K562 (cell line): ENCODE measurements at regions not wholly inside any gene's neighbourhood (a gene's known extent, or its start where the extent isn't known, plus 50 kb on each side); places are given as distances from the start of the nearest gene placed in this dataset.

Experiments used
- ATAC-seq: fragments of 200-7000 bp; cut with Tn5 transposase; 3 replicates; pipeline ENCODE4 v1.9.1; 2020; ENCODE audit warnings: moderate library complexity
- BruUV-seq: library from RNA; stranded (reverse); fragments of 400-500 nt; replicated peaks from 2 replicates; lab custom pipeline; 2021; lab: Mats Ljungman, UMichigan
- CTCF ChIA-PET: fragments of 300-600 bp; formaldehyde crosslinking; extraction: SDS; loops from one replicate; lab custom pipeline; 2021; ENCODE audit warnings: low intra/inter-chr PET ratio; lab: Yijun Ruan, JAX
- POLR2A ChIA-PET: fragments of 300-600, 350-650 bp; sonication (Branson Sonifier 250); formaldehyde crosslinking; extraction: SDS; loops from one replicate; lab custom pipeline; 2021; ENCODE audit warnings: antibody characterized with exemption, inconsistent platforms; lab: Yijun Ruan, JAX
- DNase-seq, 4 experiments: peaks; one replicate each; pipeline versions ENCODE4 v3.0.0 to v3.0.0-alpha.2; 2011 to 2018; ENCODE audit warnings: low spot score in 3 of 4, mixed read lengths in 3 of 4; ENCODE audit errors: extremely low read depth in 1 of 4
- FAIRE-seq: peaks from 2 replicates; lab custom pipeline; 2011; peaks lifted over from hg19 to GRCh38; lab: Jason Lieb, UNC
- H2AFZ ChIP-seq: 2 replicates; pipeline ENCODE4 v1.6.0; 2011; ENCODE audit warnings: low read depth, low read length, control low read depth, inconsistent platforms
- H3K27ac ChIP-seq: fragments of 200-600 bp; 3 replicates; pipeline ENCODE4 v1.8.0; 2011; ENCODE audit warnings: low read depth, mild to moderate bottlenecking, control low read depth, inconsistent platforms, low read length, moderate library complexity, mixed read lengths; ENCODE audit errors: extremely low read depth
- H3K27me3 ChIP-seq, 2 experiments: fragments of 300-600 bp in 1 of 2; 2 replicates in 1 of 2; 3 replicates in 1 of 2; pipeline versions ENCODE4 v1.6.0 to v1.8.0; 2011; ENCODE audit warnings: inconsistent platforms in 2 of 2, low read length in 2 of 2, mild to moderate bottlenecking in 1 of 2, mixed read lengths in 1 of 2, moderate library complexity in 1 of 2; ENCODE audit not compliant: control insufficient read depth in 2 of 2, insufficient read depth in 2 of 2
- H3K36me3 ChIP-seq: fragments of 300-600 bp; 3 replicates; pipeline ENCODE4 v1.8.0; 2011; ENCODE audit warnings: mild to moderate bottlenecking, low read length, inconsistent platforms; ENCODE audit not compliant: control insufficient read depth, insufficient read depth
- H3K4me1 ChIP-seq, 2 experiments: fragments of 200-600 bp in 1 of 2; replicated peaks in 1 of 2; 2 replicates in 1 of 2; 3 replicates in 1 of 2; pipeline versions ENCODE4 v1.5.1 to v1.8.0; 2011; ENCODE audit warnings: inconsistent platforms in 2 of 2, low read length in 2 of 2, mild to moderate bottlenecking in 1 of 2, mixed read lengths in 1 of 2, moderate library complexity in 1 of 2; ENCODE audit not compliant: control insufficient read depth in 2 of 2, insufficient read depth in 2 of 2
- H3K4me2 ChIP-seq: 2 replicates; pipeline ENCODE4 v1.6.1; 2011; ENCODE audit warnings: low read length, control low read depth, inconsistent platforms, mixed read lengths; ENCODE audit not compliant: insufficient read depth
- H3K4me3 ChIP-seq: fragments of 200-600 bp; sonication (generic), shearing (Covaris generic); 2 replicates; pipeline ENCODE4 v1.5.1; 2016; ENCODE audit warnings: control low read depth, inconsistent platforms
- H3K79me2 ChIP-seq: fragments of 200-600 bp; 3 replicates; pipeline ENCODE4 v1.8.0; 2011; ENCODE audit warnings: low read length, inconsistent platforms; ENCODE audit not compliant: control insufficient read depth, insufficient read depth
- H3K9ac ChIP-seq, 2 experiments: 2 replicates each; pipeline versions ENCODE4 v1.6.0 to v1.6.1; 2011; ENCODE audit warnings: low read depth in 2 of 2, low read length in 2 of 2, control low read depth in 1 of 2, inconsistent platforms in 1 of 2, mild to moderate bottlenecking in 1 of 2, mixed read lengths in 1 of 2; ENCODE audit not compliant: insufficient read depth in 1 of 2
- H3K9me1 ChIP-seq: one replicate; pipeline ENCODE4 v1.6.0; 2011; ENCODE audit warnings: inconsistent platforms, mild to moderate bottlenecking, low read length, moderate library complexity; ENCODE audit not compliant: control insufficient read depth, insufficient read depth
- H3K9me3 ChIP-seq: replicated peaks from 2 replicates; pipeline ENCODE4 v1.5.1; 2011; ENCODE audit warnings: low read depth, low read length, inconsistent platforms; ENCODE audit not compliant: control insufficient read depth, insufficient read depth
- H4K20me1 ChIP-seq: replicated peaks from 2 replicates; pipeline ENCODE4 v1.6.1; 2011; ENCODE audit warnings: low read length, inconsistent platforms, mixed read lengths; ENCODE audit not compliant: control insufficient read depth, insufficient read depth
- ARNT ChIP-seq, 2 experiments: fragments of 450-650 bp; IDR thresholded peaks; 2 replicates each; pipeline ENCODE4 v1.6.1; 2016; ENCODE audit warnings: mild to moderate bottlenecking in 1 of 2
- ETV6 ChIP-seq, 3 experiments: fragments of 150-350 bp in 1 of 3; sonication (generic) in 1 of 3; formaldehyde crosslinking in 1 of 3; IDR thresholded peaks; 2 replicates each; pipeline versions ENCODE4 v1.6.1 to v1.8.0; 2014 to 2022; ENCODE audit warnings: borderline replicate concordance in 2 of 3, low read depth in 2 of 3, antibody characterized with exemption in 1 of 3, low read length in 1 of 3, mild to moderate bottlenecking in 1 of 3, missing genetic modification reagents in 1 of 3
- GATAD2B ChIP-seq: fragments of 450-650 bp; IDR thresholded peaks from 2 replicates; pipeline ENCODE4 v1.6.1; 2017; ENCODE audit warnings: mild to moderate bottlenecking, borderline replicate concordance
- NFATC3 ChIP-seq: fragments of 450-650 bp; IDR thresholded peaks from 2 replicates; pipeline ENCODE4 v1.6.1; 2017; ENCODE audit warnings: mild to moderate bottlenecking
- PHB ChIP-seq: fragments of 250-450 bp; sonication (Bioruptor Pico); IDR thresholded peaks from 2 replicates; pipeline ENCODE4 v1.5.0; 2021
- PHB2 ChIP-seq: fragments of 450-650 bp; IDR thresholded peaks from 2 replicates; pipeline ENCODE4 v1.6.1; 2017; ENCODE audit warnings: low read depth
- POLR3A ChIP-seq: IDR thresholded peaks from 2 replicates; pipeline ENCODE4 v1.6.1; 2011; ENCODE audit warnings: borderline replicate concordance, mild to moderate bottlenecking, moderate library complexity; ENCODE audit not compliant: insufficient read length, insufficient read depth; ENCODE audit errors: extremely low read depth
- XRCC3 ChIP-seq: fragments of 450-650 bp; IDR thresholded peaks from 2 replicates; pipeline ENCODE4 v1.6.1; 2017; ENCODE audit warnings: mild to moderate bottlenecking, moderate library complexity
- ZC3H11A ChIP-seq: IDR thresholded peaks from 2 replicates; pipeline ENCODE4 v1.6.1; 2012; ENCODE audit warnings: low read depth, low read length, improper control_type of control experiment
- WGBS: fragments of 100-300 bp; shearing (Covaris generic); methylation state at CpG from one replicate; pipeline ENCODE4 v1.1.6; 2016; ENCODE audit warnings: low coverage, mixed read lengths; ENCODE audit not compliant: insufficient coverage; ENCODE audit errors: missing lambda C conversion rate; 5-methylcytosine and 5-hydroxymethylcytosine counted together
- in situ Hi-C: fragments of 300-500 bp; cut with MboI; formaldehyde crosslinking; loops from 4 replicates; pipeline ENCODE4 v1.15.0; 2018; ENCODE audit warnings: inconsistent platforms, mixed read lengths
- intact Hi-C: fragments of 100-400 bp; cut with micrococcal nuclease; formaldehyde crosslinking; loops from 2 replicates; pipeline ENCODE4 v1.14.2; 2022
- TF ChIP-seq, protein P1 (sequence below): sonication (generic); formaldehyde crosslinking; IDR thresholded peaks from 2 replicates; pipeline ENCODE4 v1.8.0; 2022; ENCODE audit warnings: missing genetic modification reagents, mild to moderate bottlenecking, moderate library complexity, borderline replicate concordance
- TF ChIP-seq, protein P2 (sequence below): IDR thresholded peaks from 2 replicates; pipeline ENCODE4 v1.6.1; 2016; ENCODE audit warnings: missing genetic modification characterization, missing compliant biosample characterization
- TF ChIP-seq, protein P3 (sequence below): sonication (generic); formaldehyde crosslinking; IDR thresholded peaks from 2 replicates; pipeline ENCODE4 v1.9.0; 2022; ENCODE audit warnings: mild to moderate bottlenecking, missing genetic modification reagents

DNA sequence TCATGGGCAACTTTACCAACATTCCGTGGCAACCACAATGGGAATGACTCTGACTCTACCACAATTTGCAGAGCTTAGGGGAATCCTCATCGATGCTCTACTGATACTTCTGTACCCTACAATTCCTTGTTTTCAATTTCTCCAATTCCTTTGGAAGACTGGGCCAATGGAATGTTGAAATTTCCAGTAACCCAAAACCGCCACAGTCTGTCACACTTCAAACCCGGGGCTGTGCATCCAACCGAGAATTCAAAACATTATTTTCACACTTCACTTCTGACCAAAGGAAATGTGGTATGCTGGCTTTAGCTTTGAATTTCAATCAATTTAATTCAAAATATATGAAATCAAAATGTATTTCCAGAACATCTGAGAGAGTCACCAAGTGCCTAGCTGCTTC lies 951.4 kb downstream of the VRK1 start:
- H3K4me1 ChIP-seq, result no peaks in the 10 kb centered on the region
- no peak for FAIRE-seq
- ATAC-seq, result no peak
- no peaks in the 10 kb centered on the region for H3K79me2 ChIP-seq
- no peak overlapping the region for H3K4me2 ChIP-seq
- in situ Hi-C loops, result no loop called here
- no peaks in the 10 kb centered on the region for H4K20me1 ChIP-seq
- 3% methylated on average over 5 of the region's 5 CpGs for WGBS
- no peaks in the 10 kb centered on the region for H3K9me3 ChIP-seq
- POLR2A ChIA-PET, result no interaction called here
- no peaks in the 10 kb centered on the region for H3K9me1 ChIP-seq
- DNase-seq, result no peak
- no TSS peak for BruUV-seq
- no peak overlapping the region for H3K4me3 ChIP-seq
- H3K27ac ChIP-seq, result no peak overlapping the region
- intact Hi-C loops, result no loop called here
- no peaks in the 10 kb centered on the region for H3K36me3 ChIP-seq
- no peak overlapping the region for H2AFZ ChIP-seq
- no peak overlapping the region for H3K9ac ChIP-seq
- CTCF ChIA-PET, result no interaction called here
- no peaks in the 10 kb centered on the region for H3K27me3 ChIP-seq
- TF ChIP-seq NFATC3 (no peak), XRCC3 (no peak), PHB (CRISPR knock-in tag) (no peak), ZC3H11A (no peak), POLR3A (no peak), ARNT (IDR thresholded peaks at IDR 0.05) (no peak), PHB2 (no peak), GATAD2B (no peak), ETV6 (IDR thresholded peaks at IDR 0.05; ENCODE audit: borderline replicate concordance in 1 of 2, low read depth in 2 of 2, low read length in 1 of 2) (no peak), ETV6 (CRISPR knock-in tag; IDR thresholded peaks at IDR 0.05; ENCODE audit: borderline replicate concordance) (no peak)
- TF ChIP-seq, protein P1, sequence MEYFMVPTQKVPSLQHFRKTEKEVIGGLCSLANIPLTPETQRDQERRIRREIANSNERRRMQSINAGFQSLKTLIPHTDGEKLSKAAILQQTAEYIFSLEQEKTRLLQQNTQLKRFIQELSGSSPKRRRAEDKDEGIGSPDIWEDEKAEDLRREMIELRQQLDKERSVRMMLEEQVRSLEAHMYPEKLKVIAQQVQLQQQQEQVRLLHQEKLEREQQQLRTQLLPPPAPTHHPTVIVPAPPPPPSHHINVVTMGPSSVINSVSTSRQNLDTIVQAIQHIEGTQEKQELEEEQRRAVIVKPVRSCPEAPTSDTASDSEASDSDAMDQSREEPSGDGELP, result no peak
- TF ChIP-seq, protein P2, sequence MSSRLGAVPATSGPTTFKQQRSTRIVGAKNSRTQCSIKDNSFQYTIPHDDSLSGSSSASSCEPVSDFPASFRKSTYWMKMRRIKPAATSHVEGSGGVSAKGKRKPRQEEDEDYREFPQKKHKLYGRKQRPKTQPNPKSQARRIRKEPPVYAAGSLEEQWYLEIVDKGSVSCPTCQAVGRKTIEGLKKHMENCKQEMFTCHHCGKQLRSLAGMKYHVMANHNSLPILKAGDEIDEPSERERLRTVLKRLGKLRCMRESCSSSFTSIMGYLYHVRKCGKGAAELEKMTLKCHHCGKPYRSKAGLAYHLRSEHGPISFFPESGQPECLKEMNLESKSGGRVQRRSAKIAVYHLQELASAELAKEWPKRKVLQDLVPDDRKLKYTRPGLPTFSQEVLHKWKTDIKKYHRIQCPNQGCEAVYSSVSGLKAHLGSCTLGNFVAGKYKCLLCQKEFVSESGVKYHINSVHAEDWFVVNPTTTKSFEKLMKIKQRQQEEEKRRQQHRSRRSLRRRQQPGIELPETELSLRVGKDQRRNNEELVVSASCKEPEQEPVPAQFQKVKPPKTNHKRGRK (tag), result no peak
- TF ChIP-seq, protein P3, sequence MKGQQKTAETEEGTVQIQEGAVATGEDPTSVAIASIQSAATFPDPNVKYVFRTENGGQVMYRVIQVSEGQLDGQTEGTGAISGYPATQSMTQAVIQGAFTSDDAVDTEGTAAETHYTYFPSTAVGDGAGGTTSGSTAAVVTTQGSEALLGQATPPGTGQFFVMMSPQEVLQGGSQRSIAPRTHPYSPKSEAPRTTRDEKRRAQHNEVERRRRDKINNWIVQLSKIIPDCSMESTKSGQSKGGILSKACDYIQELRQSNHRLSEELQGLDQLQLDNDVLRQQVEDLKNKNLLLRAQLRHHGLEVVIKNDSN (CRISPR knock-in tag), result no peak
